ENCODE measurements at regions not wholly inside any gene's neighbourhood (a gene's known extent, or its start where the extent isn't known, plus 50 kb on each side); places are given as distances from the start of the nearest gene placed in this dataset.

DNA sequence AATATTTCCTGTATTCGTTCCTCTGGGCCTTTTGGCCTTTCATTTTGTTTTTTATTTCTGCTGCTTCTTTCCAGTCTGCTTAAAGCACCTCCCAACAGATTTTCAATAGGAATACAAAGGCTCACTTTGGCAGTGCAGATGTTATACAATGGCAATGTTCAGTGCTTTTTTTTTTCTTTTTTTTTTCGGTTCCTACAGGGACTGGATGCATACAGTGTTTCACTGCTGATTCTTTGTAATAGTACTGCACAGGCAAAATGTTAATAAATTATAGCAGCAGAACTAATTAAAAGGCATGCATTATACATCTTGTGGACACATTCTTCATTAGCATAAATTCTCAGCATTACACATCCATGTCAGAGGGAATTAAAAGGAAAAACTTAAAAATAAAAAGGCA, 356.6 kb upstream of the C9orf72 start (continued):
- TF ChIP-seq NR0B1 (IDR thresholded peaks at IDR 0.05; ENCODE audit: partially characterized antibody) (no peak), ZNF830 (CRISPR knock-in tag; IDR thresholded peaks at IDR 0.05) (no peak), MED1 (CRISPR knock-in tag; IDR thresholded peaks at IDR 0.05; ENCODE audit: borderline replicate concordance) (no peak), SP1 (CRISPR knock-in tag; IDR thresholded peaks at IDR 0.05) (no peak)

GRCh38 chr9:27933210-27934025, 360.1 kb upstream of the C9orf72 start:
- FAIRE-seq, result no peak

More at GRCh38 chr9:27933210-27934025, 360.1 kb upstream of the C9orf72 start:
- TF ChIP-seq ATF7 (IDR thresholded peaks at IDR 0.05) (no peak), DACH1 (IDR thresholded peaks at IDR 0.05; ENCODE audit: partially characterized antibody) (no peak), LEF1 (IDR thresholded peaks at IDR 0.05) (no peak), CBFB (CRISPR knock-in tag; IDR thresholded peaks at IDR 0.05) (no peak)
- TF ChIP-seq, protein P1, sequence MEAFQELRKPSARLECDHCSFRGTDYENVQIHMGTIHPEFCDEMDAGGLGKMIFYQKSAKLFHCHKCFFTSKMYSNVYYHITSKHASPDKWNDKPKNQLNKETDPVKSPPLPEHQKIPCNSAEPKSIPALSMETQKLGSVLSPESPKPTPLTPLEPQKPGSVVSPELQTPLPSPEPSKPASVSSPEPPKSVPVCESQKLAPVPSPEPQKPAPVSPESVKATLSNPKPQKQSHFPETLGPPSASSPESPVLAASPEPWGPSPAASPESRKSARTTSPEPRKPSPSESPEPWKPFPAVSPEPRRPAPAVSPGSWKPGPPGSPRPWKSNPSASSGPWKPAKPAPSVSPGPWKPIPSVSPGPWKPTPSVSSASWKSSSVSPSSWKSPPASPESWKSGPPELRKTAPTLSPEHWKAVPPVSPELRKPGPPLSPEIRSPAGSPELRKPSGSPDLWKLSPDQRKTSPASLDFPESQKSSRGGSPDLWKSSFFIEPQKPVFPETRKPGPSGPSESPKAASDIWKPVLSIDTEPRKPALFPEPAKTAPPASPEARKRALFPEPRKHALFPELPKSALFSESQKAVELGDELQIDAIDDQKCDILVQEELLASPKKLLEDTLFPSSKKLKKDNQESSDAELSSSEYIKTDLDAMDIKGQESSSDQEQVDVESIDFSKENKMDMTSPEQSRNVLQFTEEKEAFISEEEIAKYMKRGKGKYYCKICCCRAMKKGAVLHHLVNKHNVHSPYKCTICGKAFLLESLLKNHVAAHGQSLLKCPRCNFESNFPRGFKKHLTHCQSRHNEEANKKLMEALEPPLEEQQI (IDR thresholded peaks at IDR 0.05), result no peak
- DNase-seq (ENCODE audit: extremely low read depth in 1 of 4, low spot score in 3 of 4), result no peak
- intact Hi-C loops (cut with micrococcal nuclease) (no loop called here), in situ Hi-C loops (cut with MboI) (no loop called here)
- ChIA-PET CTCF (ENCODE audit: low intra/inter-chr PET ratio) (no interaction called here), POLR2A (no interaction called here)
- Histone ChIP-seq H3K9me3 (replicated peaks; ENCODE audit: control insufficient read depth, insufficient read depth, low read depth, low read length) (no peaks in the 10 kb centered on the region), H3K9ac (ENCODE audit: insufficient read depth in 1 of 2, low read depth in 2 of 2, low read length in 2 of 2) (no peak overlapping the region), H3K79me2 (ENCODE audit: control insufficient read depth, insufficient read depth, low read length) (no peaks in the 10 kb centered on the region), H2AFZ (ENCODE audit: low read depth, low read length) (no peak overlapping the region), H4K20me1 (replicated peaks; ENCODE audit: control insufficient read depth, insufficient read depth, low read length) (no peaks in the 10 kb centered on the region), H3K27ac (ENCODE audit: extremely low read depth, low read depth, low read length) (no peak overlapping the region), H3K4me1 (replicated peaks in 1 of 2; ENCODE audit: control insufficient read depth in 2 of 2, insufficient read depth in 2 of 2, low read length in 2 of 2) (no peaks in the 10 kb centered on the region), H3K4me3 (no peak overlapping the region), H3K36me3 (ENCODE audit: control insufficient read depth, insufficient read depth, low read length) (no peaks in the 10 kb centered on the region), H3K9me1 (ENCODE audit: control insufficient read depth, insufficient read depth, low read length) (no peaks in the 10 kb centered on the region), H3K4me2 (ENCODE audit: insufficient read depth, low read length) (no peak overlapping the region), H3K27me3 (ENCODE audit: control insufficient read depth in 2 of 2, insufficient read depth in 2 of 2, low read length in 2 of 2) (no peaks in the 10 kb centered on the region)
- WGBS (ENCODE audit: insufficient coverage, low coverage, missing lambda C conversion rate), result 0% methylated on average over 5 of the region's 6 CpGs
- no peak for ATAC-seq
- no TSS peak for BruUV-seq (replicated peaks)

Measured in K562 (cell line).